ENCODE measurements at regions not wholly inside any gene's neighbourhood (a gene's known extent, or its start where the extent isn't known, plus 50 kb on each side); places are given as distances from the start of the nearest gene placed in this dataset.

- Mint-ChIP-seq H3K36me3 (ENCODE audit: low read depth) (no peaks in the 10 kb centered on the region), H3K4me3 (no peak overlapping the region), H3K27ac (no peak overlapping the region), H3K27me3 (no peaks in the 10 kb centered on the region), H3K9me3 (no peaks in the 10 kb centered on the region), H3K4me1 (peaks cover 1% of the 10 kb centered on the region)
- ChIA-PET CTCF (no interaction called here), POLR2A (interaction anchor here (1.1 kb wide), 1 partner anchor 39 kb away, joined by 3 read pairs; no protein-coding TSS in a partner anchor)
- intact Hi-C loops (cut with micrococcal nuclease) = loop anchor here (5.0 kb wide), 1 partner anchor 34 kb away; no protein-coding TSS in a partner anchor
- ATAC-seq (ENCODE audit: low read depth) (no peak), DNase-seq (no peak)
- TF ChIP-seq CTCF (IDR thresholded peaks at IDR 0.05) = no peak
Observed at GRCh38 chr10:91123261-91123660, 97.2 kb upstream of the PCGF5 start.

DNA sequence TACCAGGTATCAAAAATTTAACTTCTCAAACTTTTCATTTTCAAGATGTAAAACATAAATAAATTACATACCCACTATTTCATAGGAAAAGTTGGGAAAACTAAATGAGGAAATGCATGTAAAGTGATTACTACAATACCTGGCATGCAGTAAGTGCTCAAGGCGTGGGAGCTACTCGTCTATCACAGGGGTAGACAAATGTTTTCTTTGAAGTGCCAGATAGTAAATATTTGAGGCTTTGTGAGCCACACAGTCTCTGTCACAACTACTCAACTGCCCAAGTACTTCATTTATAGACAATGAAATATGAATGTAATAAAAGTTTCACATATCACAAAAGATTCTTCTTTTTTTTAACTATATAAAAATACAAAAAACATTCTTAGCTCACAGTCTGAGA lies 96.4 kb upstream of the PCGF5 start:
- CTCF ChIA-PET = no interaction called here
- ATAC-seq (ENCODE audit: low read depth) (no peak), DNase-seq (no peak)
- intact Hi-C loops (cut with micrococcal nuclease) = loop anchor here (5.0 kb wide), 1 partner anchor 33 kb away; no protein-coding TSS in a partner anchor
- TF ChIP-seq CTCF (IDR thresholded peaks at IDR 0.05) = no peak
- POLR2A ChIA-PET = interaction anchor here (1.1 kb wide), 1 partner anchor 38 kb away, joined by 3 read pairs; no protein-coding TSS in a partner anchor
- no peaks in the 10 kb centered on the region for H3K27me3 Mint-ChIP-seq
- H3K27ac Mint-ChIP-seq = no peak overlapping the region
- H3K9me3 Mint-ChIP-seq = no peaks in the 10 kb centered on the region
- no peaks in the 10 kb centered on the region for H3K36me3 Mint-ChIP-seq (ENCODE audit: low read depth)
- no peak overlapping the region for H3K4me3 Mint-ChIP-seq
- H3K4me1 Mint-ChIP-seq = peaks cover 1% of the 10 kb centered on the region

DNA sequence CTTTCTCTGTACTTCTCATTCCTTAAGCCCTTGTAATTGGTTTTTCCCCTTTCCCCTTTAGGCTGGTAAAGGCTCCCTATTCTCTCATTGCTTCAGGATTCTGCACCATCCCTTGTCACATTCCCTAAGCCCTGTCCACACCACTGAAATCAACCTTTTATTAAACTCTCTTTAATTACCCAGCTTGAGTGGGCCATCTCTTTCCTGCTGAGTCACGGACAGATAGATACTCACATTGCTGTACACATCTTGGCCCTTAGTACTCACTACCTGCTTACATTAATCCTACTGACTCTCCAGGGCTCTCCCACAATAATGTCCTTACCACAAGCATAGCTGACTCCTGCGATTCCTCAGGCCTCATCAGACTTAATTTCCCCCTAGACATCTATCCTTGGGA lies 94.0 kb upstream of the PCGF5 start:
- Mint-ChIP-seq H3K4me1 (peaks cover 1% of the 10 kb centered on the region), H3K9me3 (no peaks in the 10 kb centered on the region), H3K27ac (no peak overlapping the region), H3K27me3 (peaks cover 2% of the 10 kb centered on the region), H3K36me3 (ENCODE audit: low read depth) (no peaks in the 10 kb centered on the region), H3K4me3 (no peak overlapping the region)
- ChIA-PET POLR2A (no interaction called here), CTCF (no interaction called here)
- DNase-seq = no peak
- no peak for TF ChIP-seq CTCF (IDR thresholded peaks at IDR 0.05)
- ATAC-seq (ENCODE audit: low read depth) = no peak
- intact Hi-C loops (cut with micrococcal nuclease) = no loop called here

DNA sequence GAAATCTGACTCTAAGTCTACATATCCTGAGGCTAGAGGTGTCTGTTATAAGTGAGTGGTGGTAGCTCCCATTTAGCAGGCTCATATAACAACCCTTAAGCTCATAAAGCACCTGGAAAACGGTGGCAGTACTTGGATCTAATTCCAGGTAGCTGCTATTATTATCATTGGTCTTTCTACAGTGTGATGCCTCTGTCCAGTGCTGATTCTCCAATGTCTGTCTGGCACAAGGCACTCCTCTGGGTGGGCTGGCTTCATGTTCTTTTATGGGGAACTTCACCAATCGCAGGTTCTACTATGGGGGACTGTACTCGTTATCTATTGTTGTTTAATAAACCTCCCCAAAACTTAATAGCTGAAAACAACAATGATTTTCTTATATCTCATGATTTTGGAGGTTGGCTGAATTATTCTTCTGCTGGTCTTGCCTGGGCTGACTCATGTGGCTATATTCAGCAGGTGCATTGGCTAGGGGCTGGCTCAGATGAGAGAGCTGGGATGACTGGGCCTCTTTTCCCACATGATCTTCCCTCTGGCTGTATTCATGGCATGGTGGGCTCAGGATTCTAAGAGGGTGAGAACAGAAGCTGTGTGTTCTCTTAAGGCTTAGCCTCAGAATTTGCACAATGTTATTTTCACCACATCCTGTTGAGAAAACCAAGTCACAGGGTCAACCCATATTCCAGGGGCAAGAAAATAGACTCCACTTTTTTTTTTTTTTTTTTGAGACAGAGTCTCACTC lies 93.0 kb upstream of the PCGF5 start:
- CTCF ChIA-PET = no interaction called here
- intact Hi-C loops (cut with micrococcal nuclease) = no loop called here

DNA sequence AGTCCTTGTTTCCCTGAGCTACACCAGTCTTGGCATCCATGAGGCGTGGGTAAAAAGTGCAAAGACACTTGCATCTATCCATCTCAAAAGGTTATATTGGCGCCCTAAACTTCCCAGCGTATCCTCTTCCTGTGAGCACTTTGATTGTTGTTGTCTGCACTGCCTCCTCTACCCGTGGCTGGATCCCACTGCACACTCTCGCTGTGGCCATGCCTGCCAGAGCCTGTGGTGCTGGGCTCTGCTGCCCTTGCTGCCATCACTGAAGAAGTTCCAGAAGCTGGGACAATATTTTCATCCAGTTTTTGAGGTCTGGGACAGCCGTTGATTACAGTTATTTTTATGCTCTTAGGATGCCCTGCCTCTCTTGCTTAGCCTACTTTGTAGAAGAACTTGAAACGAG lies 85.3 kb upstream of the PCGF5 start:
- H3K4me1 Mint-ChIP-seq = no peaks in the 10 kb centered on the region
- intact Hi-C loops (cut with micrococcal nuclease) = no loop called here
- DNase-seq (no peak), ATAC-seq (ENCODE audit: low read depth) (no peak)
- H3K4me3 Mint-ChIP-seq = no peak overlapping the region
- POLR2A ChIA-PET = no interaction called here
- H3K9me3 Mint-ChIP-seq = no peaks in the 10 kb centered on the region
- TF ChIP-seq CTCF (IDR thresholded peaks at IDR 0.05) = no peak
- H3K27ac Mint-ChIP-seq = no peak overlapping the region
- H3K27me3 Mint-ChIP-seq = peaks cover 1% of the 10 kb centered on the region
- H3K36me3 Mint-ChIP-seq (ENCODE audit: low read depth) = no peaks in the 10 kb centered on the region
- CTCF ChIA-PET = no interaction called here

More for the DNA sequence above, 93.0 kb upstream of the PCGF5 start:
- Mint-ChIP-seq H3K27ac (no peak overlapping the region), H3K36me3 (ENCODE audit: low read depth) (no peaks in the 10 kb centered on the region), H3K4me3 (no peak overlapping the region), H3K4me1 (peaks cover 1% of the 10 kb centered on the region), H3K9me3 (no peaks in the 10 kb centered on the region), H3K27me3 (peaks cover 2% of the 10 kb centered on the region)
- TF ChIP-seq CTCF (IDR thresholded peaks at IDR 0.05) = no peak
- ATAC-seq (ENCODE audit: low read depth) (no peak), DNase-seq (no peak)
- POLR2A ChIA-PET = no interaction called here

All from activated B cell treated with CpG ODN at 0.5 μM for 24 hours (primary cell).